Urinary bladder (tissue), 3 donors: ENCODE measurements at regions not wholly inside any gene's neighbourhood (a gene's known extent, or its start where the extent isn't known, plus 50 kb on each side); places are given as distances from the start of the nearest gene placed in this dataset.

ENCODE experiments used
- DNase-seq: peaks from one replicate; pipeline ENCODE4 v3.0.0-alpha.2; 2015; ENCODE audit errors: extremely low spot score
- H3K27ac ChIP-seq: one replicate; pipeline ENCODE4 v1.5.1; 2013; ENCODE audit warnings: low read depth, mild to moderate bottlenecking, moderate library complexity
- H3K36me3 ChIP-seq: one replicate; pipeline ENCODE4 v1.6.1; 2013; ENCODE audit warnings: mild to moderate bottlenecking, moderate library complexity; ENCODE audit not compliant: insufficient read depth
- H3K4me1 ChIP-seq: one replicate; pipeline ENCODE4 v1.6.1; 2013; ENCODE audit warnings: mild to moderate bottlenecking, moderate library complexity; ENCODE audit not compliant: insufficient read depth
- H3K4me3 ChIP-seq: one replicate; pipeline ENCODE4 v1.5.1; 2013; ENCODE audit warnings: low read depth, low read length
- WGBS: extraction: QIAGEN DNeasy Blood & Tissue Kit; methylation state at CpG from one replicate; pipeline ENCODE4 v1.1.7; 2013; 5-methylcytosine and 5-hydroxymethylcytosine counted together
- donor health status: healthy with polysubstance abuse.
- donor health status: healthy.

DNA sequence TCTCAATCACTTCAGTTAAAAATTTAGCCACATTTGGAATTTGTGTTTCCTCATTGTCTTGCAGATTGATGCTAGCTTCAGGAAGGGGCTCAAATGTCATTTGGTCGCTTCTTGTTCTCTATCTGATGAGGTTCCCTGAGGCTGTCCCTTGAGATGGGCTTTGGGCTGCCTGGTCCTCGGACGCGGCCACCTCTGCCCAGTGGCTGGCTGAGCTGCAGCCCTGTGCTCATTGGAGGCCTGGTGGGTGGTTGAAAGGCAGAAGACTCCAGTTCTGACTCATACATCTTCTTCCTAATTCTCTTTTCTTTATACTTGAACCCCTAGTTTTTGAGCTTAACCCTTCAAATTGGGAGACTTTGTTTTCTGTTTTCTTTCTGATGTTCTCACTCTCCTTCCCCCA lies 78.8 kb upstream of the NTRK2 start:
- 92% methylated on average over 4 of the region's 4 CpGs for WGBS
- Histone ChIP-seq H3K4me3 (no peak overlapping the region), H3K27ac (no peak overlapping the region), H3K36me3 (no peaks in the 10 kb centered on the region), H3K4me1 (no peaks in the 10 kb centered on the region)
- no peak for DNase-seq

DNA sequence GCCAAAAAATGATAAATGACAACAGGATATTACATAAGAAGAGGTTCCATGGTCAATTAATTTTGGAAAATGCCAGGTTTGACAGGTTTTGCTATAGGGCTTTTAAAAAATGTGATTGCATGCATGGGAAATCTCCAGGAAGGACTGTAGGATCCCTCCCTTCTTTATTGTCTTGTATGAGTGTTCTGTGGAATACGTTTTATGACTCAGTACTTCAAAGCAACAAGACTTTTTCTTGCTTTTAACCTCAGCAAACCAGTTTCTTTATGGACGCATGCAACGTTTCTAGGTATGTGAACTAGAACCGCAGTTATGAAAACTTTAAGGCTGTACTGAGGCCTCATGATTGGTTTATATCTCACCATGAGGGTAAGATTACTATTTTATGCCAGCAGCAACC lies 76.6 kb upstream of the NTRK2 start:
- WGBS = 78% methylated on average over 4 of the region's 4 CpGs
- H3K27ac ChIP-seq = no peak overlapping the region
- no peaks in the 10 kb centered on the region for H3K4me1 ChIP-seq
- H3K36me3 ChIP-seq = no peaks in the 10 kb centered on the region
- no peak for DNase-seq
- no peak overlapping the region for H3K4me3 ChIP-seq

DNA sequence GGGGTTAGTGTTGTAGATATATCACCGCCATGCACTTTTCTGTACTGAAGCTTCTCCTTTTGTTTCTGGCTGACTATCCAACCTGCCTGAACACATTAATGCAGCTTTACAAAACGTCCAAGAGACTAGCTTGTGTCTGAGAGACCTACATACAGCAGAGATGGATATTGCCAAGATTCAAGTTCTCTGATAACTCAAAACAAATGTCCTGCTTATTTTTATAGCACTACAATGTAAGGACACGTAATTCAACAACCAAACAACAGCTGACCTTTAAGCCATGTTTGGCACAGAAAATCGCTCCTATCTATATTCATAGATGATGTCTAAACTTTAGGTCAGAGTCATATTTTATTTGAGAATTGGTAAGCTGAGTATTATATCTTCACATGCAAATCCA lies 76.2 kb upstream of the NTRK2 start:
- no peaks in the 10 kb centered on the region for H3K36me3 ChIP-seq
- H3K27ac ChIP-seq = no peak overlapping the region
- WGBS = 36% methylated on average over 4 of the region's 4 CpGs
- H3K4me1 ChIP-seq = no peaks in the 10 kb centered on the region
- no peak for DNase-seq
- H3K4me3 ChIP-seq = no peak overlapping the region

DNA sequence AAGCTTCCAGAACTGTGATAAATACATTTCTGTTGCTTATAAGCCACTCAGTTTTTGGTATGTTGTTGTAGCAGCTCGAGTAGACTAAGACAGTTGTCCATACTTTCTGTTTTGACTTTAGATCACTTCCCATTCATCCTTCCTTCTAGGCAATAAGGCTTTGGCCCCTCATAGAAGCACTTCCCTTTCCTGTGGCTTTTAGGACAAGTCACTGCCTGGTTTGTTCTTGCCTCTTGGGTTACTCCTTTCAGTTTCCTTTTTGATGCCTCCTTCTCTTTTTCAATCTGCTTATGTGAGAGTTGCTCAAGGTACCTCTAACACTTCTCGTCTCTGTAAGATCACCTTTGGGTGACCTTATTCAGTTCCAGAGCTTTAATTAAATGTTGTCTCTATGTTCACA lies 72.4 kb upstream of the NTRK2 start:
- Histone ChIP-seq H3K4me1 (no peaks in the 10 kb centered on the region), H3K36me3 (no peaks in the 10 kb centered on the region), H3K4me3 (no peak overlapping the region), H3K27ac (no peak overlapping the region)
- 61% methylated on average over 2 of the region's 2 CpGs for WGBS
- no peak for DNase-seq

DNA sequence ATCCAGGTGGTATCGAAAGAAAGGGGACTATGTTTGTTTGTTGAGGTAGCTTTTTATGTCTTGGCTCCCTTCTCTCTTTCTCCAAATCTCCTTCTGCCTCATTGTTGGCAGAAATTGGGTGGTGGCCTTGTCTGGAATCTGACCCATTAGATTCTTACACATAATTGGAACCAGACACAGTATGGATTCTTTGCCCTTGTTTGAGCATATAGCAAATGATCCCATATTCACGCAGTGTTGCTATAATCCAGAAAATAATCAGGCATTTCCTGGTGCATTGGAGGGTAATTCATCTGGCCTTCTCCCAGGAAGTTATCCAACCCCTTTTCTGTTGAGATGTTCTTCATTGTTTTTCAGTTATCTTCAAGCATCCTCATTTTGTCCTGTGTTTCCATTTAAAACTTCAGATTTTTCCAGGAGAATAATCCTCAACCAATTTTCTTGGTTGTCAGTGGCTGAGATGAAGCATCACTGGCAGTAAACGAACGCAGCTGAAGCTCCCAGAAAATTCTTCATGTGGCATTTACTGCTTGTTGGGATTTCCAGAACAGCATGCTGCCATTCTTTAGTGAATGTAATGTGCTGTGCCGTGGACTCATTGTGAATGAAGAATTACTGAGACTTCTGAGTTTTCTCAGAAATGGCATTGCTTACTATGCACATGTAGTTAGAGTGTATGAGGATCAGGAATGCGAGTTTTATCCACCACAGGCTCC lies 70.5 kb upstream of the NTRK2 start:
- 63% methylated on average over 6 of the region's 6 CpGs for WGBS
- no peak for DNase-seq
- H3K27ac ChIP-seq = no peak overlapping the region
- H3K36me3 ChIP-seq = no peaks in the 10 kb centered on the region
- H3K4me1 ChIP-seq = no peaks in the 10 kb centered on the region
- H3K4me3 ChIP-seq = no peak overlapping the region

DNA sequence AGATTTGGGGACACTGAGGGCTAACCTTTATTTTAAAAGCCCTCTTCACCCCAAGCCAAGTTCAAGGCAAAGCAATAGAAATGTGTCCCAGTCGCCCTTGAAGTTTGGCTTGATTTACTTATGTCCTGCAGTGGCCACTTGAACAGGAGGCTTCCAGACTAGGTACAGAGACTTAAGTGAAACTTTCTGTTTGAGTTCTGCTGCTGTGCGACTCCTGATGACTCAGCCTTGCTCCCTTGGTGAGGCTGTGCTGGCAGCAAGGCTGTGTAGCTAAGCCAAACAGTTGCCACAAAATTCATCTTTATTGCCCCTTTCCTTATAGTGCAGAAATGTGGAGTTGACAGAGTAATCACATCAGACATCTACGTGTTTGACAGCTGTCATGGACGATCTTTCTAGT lies 68.8 kb upstream of the NTRK2 start:
- no peak overlapping the region for H3K27ac ChIP-seq
- DNase-seq = no peak
- H3K4me1 ChIP-seq = no peaks in the 10 kb centered on the region
- H3K4me3 ChIP-seq = no peak overlapping the region
- no peaks in the 10 kb centered on the region for H3K36me3 ChIP-seq
- WGBS = 75% methylated on average over 4 of the region's 4 CpGs

DNA sequence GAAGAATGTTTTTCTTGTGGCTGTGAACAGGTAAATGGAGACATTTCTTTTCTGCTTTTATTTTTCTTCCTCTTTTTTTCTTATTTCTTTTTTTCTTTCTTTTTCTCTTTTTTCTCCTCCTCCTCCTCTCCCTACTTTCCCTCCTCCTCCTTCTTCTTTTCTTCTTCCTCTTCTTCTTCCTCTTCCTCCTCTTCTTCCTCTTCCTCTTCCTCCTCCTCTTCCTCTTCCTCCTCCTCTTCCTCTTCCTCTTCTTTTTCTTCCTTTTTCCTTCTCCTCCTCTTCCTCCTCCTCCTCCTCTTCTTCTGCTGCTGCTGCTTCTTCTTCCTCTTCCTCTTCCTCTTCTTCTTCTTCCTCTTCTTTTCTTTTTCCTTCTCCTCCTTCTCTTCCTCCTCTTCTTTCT lies 65.3 kb upstream of the NTRK2 start:
- Histone ChIP-seq H3K27ac (no peak overlapping the region), H3K36me3 (no peaks in the 10 kb centered on the region), H3K4me1 (no peaks in the 10 kb centered on the region), H3K4me3 (no peak overlapping the region)
- no peak for DNase-seq

DNA sequence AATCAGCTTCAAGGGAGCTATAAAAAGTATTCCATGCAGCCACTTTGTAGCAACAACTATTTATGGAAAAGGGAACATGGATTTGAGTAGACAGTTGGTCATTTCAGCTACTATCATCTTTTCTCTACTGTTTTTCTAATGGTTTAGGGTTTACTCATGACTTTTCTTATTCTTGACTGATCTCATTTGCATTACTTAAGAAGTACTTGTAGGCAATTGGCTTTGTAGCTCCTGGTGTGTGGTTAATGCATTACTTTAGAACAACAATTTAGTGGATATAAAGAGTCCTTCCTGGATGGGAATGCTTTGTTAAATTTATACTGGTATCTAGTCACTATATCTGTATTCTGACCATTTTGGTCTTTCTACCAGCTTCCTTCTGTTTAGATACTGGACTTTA lies 59.8 kb upstream of the NTRK2 start:
- no peak for DNase-seq
- Histone ChIP-seq H3K4me3 (no peak overlapping the region), H3K36me3 (no peaks in the 10 kb centered on the region), H3K27ac (no peak overlapping the region), H3K4me1 (no peaks in the 10 kb centered on the region)

DNA sequence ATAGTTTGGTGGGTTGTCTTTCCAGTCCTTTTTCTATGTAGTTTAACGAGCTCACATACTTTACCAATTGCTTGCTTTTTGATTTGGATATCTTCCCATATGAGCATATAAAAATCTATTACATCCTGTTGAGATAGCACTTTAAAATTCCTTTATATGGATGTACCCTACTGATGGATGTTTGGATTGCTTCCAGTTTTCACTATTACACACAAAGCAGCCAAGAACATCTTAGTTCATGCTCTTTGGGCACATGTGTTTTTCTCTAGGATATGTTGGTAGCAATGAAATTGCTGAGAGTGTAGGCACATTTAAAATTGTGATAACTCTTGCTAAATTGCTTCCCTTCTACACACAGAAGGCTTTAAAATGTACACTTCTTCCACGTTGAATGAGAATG lies 56.1 kb upstream of the NTRK2 start:
- WGBS = 49% methylated on average over 2 of the region's 2 CpGs
- Histone ChIP-seq H3K4me1 (no peaks in the 10 kb centered on the region), H3K4me3 (no peak overlapping the region), H3K27ac (no peak overlapping the region), H3K36me3 (no peaks in the 10 kb centered on the region)
- DNase-seq = no peak

DNA sequence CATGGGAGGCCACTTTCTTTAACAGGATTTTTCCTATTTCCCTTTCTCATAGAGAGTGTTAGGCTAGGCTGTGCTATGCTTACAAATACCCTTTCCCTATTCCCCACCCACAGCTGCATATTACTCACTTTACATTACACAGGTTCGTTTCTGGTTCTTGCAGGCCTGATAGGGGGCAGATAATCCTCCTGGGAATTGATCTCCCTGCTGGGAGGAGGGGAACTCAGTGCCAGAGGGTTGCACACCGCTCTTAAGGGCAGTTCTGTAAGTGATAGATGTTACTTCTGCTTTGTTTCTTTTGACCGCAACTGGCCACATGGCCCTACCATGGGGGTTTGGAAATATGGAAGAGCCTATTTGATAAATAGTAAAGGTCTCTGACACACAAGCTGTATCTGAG lies 54.0 kb upstream of the NTRK2 start:
- 69% methylated on average over 3 of the region's 3 CpGs for WGBS
- no peak for DNase-seq
- no peak overlapping the region for H3K27ac ChIP-seq

DNA sequence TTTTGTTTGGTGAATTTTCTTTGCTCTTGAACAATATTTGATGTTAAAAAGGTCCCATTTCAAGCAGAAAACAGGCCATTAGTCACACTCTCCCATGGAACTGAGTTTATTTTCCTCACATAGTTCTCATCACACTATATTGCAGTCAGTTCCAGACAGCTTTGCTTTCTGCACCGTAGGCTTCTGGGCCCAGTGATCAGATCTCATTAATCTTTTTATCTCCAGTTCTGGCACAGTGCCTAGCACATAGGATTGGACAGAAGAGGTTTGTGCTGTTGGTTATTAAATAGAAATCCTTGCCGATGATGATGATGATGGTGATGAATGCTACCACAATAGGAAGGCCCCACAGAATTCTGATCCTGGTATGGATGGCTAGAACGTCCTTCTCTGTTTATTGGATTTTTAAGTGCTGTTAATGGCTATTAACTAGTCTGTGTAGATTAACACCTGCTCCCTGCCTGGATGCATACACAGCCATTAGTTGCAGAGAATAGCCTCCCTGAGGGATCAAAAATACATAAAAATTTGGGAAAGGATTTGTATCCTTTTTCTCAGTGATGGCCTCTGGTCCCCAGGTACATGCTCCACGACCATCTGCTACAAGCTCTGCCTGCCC lies 52.0 kb upstream of the NTRK2 start:
- no peak for DNase-seq
- 42% methylated on average over 4 of the region's 4 CpGs for WGBS
- H3K4me1 ChIP-seq = no peaks in the 10 kb centered on the region
- H3K4me3 ChIP-seq = no peak overlapping the region
- H3K36me3 ChIP-seq = no peaks in the 10 kb centered on the region
- no peak overlapping the region for H3K27ac ChIP-seq

More for the DNA sequence above, 54.0 kb upstream of the NTRK2 start:
- Histone ChIP-seq H3K4me3 (no peak overlapping the region), H3K4me1 (no peaks in the 10 kb centered on the region), H3K36me3 (no peaks in the 10 kb centered on the region)
